HG02840 (cell line): ENCODE measurements at regions not wholly inside any gene's neighbourhood (a gene's known extent, or its start where the extent isn't known, plus 50 kb on each side); places are given as distances from the start of the nearest gene placed in this dataset.

Source experiments
- ATAC-seq: cut with Tn5 transposase; IDR thresholded peaks from one replicate; pipeline ENCODE4 v1.9.1; 2021; ENCODE audit warnings: mild to moderate bottlenecking, moderate library complexity, moderate number of reproducible peaks; ENCODE audit not compliant: unreplicated experiment, low FRiP score

DNA sequence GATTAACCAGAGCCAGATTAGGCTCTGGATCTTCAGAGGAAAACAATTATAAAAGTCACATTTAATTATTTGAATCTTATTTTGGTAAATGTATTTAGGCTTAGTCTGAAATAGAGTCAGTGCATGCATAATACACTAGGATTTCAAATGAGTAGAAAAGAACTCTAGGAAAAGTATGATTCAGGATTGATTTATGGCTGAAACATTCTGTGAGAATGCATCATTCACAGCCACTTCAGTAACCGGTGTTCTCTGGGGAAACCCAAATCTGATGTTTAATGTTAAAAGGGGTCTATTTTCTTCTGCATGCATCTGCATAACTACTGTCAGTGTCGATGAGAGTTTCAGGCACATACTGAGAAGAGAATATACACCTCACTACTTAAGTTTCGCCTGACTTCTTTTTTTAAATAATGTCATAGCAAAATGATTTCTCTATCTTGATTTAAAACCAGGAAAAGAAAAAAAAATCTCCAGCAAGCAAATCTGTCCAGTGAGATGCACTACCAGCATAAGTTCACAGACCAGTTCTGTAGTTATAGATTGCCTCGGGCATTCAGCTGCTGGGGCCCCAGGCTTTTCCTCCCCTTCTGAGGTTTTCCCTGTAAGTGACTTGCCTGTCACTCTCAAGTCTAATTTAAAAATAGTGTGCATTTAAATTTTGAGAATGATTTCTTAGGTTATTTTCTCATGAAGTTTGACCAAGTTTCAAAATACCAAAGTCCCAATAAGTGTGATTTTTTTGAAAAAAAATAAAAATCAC lies 501.5 kb downstream of the NR4A2 start:
- no peak for ATAC-seq

DNA sequence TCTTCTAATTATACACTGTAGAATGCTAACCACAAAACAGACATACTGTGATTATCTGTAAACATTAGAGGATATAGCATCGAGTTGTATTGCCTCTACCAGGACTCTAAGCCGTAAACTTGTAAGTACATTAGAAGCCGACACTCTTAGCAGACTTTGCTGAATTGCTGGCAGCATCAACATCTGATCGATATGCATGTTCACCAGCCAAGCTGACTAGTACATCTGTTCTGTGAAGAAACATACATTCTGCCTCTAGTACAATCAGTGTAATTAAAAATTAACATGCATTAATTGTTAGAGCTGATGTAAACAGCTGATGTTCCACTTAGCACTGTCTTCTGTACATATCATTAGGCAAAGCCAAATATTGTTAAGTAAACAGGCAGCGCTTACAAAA lies 502.2 kb downstream of the NR4A2 start:
- no peak for ATAC-seq

GRCh38 chr2:155825876-155826275 lies 506.6 kb downstream of the NR4A2 start:
- ATAC-seq = no peak

DNA sequence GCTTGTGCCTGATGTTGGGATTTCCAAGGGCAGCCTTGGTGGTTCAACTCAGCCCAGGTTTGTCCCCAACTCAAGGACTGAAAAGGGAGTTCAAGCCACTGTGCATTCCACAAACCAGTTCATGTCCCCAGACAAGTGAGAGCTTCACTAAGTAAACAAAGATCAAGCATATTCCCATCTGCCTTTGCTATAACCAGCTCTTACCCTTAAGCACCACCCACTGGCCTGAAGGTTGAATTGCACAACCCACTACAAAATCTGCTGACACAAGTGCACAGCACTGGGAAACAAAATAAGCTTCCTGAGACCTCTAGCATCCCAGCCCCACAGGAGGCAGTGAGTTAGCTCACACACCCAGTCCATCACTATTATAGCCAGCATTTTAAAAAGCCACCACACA lies 516.7 kb downstream of the NR4A2 start:
- ATAC-seq = no peak

DNA sequence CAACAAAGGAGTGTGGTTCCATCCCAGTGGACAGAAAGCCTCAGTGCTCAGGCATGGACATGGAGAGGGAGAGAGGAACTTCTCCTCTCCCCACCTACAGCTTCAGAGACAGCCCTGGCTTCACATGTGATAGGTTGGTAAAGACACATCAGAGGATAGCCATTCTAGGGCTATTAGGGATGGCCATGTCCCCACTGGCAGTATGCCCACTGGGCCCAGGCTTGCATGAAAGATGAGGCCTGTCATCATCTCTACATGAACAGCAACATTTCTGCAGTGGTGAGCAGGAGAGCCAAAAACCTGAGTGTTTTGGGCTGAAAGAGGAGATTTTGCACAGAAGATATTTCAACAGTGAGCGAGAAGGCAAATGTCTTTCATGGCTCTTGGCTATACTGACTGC lies 517.2 kb downstream of the NR4A2 start:
- ATAC-seq = no peak

DNA sequence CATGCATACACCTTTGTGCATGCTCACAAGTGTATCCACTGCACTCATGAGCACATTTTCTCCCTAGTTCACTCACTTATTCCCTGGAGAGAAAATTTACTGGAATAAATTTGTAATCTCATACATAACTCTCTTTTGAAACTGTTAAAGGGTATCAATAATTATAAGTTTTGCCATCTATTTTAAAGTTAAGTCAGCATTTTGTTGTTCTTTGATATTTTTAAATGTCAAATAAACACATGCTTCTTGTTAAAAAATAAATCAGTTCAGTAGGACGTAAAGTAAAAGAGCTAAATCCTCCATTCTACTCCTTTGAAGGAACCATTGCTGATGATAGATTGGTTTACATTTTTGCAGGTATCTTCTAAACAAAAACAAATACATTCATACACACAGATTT lies 522.1 kb downstream of the NR4A2 start:
- no peak for ATAC-seq

GRCh38 chr2:155802888-155803287 lies 529.6 kb downstream of the NR4A2 start:
- ATAC-seq = no peak

DNA sequence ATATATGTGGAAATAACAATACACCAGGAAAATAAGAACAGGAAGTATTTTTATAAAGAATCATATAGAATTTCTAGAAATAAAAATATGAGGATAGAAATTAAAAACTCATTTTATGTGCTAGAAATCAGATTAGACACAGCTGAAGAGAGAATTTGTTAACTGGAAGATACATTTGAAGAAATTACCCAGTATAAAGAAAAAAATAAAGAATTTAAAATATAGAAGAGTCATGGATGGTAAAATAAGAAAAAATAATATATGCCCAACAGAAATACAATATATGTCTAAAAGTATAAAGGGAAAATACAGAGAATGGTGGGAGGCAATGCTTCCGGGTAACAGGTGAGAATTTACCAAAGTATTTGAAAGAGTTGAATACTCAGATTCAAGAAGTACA lies 539.9 kb downstream of the NR4A2 start:
- no peak for ATAC-seq

DNA sequence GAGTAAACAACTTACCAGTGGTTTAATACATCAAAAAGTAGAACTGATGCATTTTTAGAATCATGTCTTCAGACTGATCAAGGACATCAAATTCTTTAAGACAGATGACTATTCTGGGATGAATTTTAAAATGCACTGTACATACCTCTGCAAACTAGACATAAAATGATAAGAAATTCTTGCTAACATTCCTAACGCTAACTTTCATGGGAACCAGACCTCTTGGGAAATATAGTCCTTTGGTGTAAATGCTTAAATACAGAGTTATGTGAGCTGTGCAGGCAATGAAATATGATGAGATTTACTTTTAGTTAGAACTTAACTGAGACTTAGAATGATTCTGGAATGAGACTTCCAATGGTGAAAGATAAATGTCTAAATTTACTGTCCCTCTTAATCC lies 562.0 kb downstream of the NR4A2 start:
- no peak for ATAC-seq

DNA sequence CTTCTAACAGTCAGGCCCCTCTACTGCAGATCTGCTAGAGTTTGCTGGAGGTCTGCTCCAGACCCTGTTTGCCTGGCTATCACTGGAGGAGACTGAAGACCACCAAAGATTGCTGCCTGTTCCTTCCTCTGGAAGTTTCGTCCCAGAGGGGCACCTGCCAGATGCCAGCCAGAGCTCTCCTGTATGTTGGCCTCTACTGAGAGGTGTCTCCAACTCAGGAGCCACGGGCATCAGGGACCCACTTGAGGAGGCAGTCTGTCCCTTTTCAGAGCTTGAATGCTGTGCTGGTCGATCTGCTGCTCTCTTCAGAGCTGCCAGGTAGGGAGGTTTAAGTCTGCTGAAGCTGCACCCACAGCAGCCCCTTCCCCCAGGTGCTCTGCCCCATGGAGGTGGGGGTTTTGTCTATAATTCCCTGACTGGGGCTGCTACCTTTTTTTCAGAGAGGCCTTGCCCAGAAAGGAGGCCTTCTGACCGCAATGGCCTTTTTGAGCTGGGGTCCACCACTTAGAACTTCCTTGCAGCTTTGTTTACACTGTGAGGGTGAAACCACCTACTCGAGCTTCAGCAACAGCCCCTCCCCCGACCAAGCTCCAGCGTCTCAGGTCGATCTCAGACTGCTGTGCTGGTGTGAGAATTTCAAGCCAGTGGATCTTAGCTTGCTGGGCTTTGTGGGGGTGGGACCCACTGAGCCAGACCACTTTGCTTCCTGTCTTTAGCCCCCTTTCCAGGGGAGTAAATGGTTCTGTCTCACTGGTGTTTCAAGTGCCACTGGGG lies 566.0 kb downstream of the NR4A2 start:
- ATAC-seq = no peak

DNA sequence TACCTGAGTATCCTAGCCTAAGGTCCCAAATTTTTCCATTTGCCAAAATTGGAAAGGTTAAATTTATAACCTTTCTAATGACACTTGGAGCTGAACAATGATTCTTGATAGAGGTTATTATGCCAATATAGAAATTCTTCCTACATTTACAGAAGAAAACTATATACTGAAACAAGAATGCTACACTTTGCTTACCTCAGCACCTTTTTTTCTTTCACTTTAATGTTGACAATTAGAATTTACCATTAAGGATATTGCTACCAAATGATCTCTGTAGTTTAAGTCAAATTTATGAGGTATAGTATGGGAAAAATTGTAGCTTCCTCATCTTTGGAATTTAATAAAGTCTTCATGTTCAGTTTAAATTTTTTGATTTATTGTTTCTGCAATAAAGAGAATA lies 577.0 kb downstream of the NR4A2 start:
- ATAC-seq = no peak

DNA sequence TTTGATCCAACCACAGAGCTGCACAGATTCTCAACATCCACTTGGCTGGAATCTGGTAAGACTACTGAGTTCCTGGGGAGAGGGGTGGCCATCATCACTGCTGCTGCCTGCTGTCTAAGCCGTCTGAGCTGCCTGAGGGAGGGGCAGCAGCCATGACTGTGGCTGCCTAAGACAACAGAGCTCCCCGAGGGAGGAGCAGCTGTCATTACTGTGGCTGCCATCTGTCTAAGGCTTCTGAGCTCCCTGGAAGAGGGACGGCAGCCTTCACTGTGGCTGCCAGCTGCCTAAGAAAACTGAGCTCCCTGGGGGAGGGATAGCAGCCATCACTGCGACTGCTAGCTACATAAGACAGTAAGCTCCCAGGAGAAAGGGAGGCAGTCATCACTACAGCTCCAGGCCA lies 584.4 kb downstream of the NR4A2 start:
- ATAC-seq = no peak

DNA sequence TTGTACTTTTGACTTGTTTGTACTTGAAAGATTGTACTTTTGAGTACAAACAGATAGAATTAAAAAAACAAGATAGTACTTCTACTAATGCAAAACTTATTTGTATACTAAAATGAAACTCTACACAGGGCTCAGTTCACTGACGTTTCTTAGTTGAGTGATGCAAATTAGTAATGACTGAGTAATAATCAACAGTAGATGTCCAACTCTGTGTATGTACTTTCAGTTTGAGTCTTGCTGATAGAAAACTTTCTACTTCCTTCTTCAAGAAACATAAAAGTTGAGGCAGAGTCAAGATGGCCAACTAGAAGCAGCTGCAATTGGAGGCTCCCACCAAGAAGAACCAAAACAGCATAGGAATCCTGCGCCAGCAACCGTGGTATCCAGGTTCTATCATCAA lies 585.0 kb downstream of the NR4A2 start:
- no peak for ATAC-seq

DNA sequence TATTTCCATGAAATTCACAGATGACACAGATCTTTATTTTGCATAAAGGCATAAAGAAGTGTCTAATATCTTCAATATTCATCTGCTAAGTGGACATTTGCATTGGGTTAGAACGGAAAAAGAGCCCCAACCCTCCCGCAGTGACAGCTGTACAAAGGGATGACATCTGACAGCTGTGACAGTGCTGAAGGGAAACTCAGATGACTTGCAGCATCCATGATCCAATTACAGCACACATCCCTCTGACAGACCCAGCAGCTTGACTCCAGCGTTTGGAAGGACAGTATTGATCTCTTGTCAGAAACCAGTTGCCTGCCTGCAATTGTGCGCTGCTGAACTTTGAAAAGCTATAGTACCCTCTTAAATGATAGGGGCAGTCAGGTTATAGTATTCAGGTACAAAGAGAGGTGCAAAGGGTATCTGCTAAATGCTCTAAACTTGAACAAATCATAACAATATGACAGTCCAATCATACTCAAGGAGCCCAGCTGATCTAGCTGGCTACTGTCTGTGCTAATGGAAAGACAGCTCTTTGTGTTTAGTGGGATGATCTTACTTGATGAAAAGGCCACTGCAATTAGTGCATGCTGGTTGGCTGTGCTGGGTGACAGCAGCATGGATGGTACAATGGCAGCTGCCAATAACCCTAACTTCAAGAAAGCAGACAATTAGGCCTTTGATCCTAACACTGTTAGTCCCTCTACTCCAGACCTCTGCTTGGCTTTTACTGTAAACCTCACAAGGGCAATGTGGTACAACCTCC lies 599.2 kb downstream of the NR4A2 start:
- no peak for ATAC-seq

DNA sequence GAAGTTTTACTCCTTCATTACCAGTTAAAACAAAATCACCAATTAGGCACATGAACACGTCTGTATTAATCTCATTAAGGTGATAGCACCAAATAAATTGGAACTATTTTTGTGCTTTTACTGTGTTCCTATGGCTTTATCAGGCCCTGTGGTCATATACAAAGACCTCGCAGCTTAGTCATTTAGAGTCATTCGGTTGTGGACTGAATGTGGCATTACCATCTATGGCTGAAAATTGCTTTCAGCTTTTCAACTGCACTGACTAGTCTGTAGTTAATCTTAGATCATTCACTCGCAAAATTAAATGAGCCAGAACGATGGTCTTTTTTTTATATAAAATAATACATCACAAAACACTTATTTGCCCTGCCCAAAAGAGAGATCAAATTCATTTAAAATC lies 601.7 kb downstream of the NR4A2 start:
- ATAC-seq = no peak

- no peak for ATAC-seq
Observed at GRCh38 chr2:155727187-155727895, 605.2 kb downstream of the NR4A2 start.

DNA sequence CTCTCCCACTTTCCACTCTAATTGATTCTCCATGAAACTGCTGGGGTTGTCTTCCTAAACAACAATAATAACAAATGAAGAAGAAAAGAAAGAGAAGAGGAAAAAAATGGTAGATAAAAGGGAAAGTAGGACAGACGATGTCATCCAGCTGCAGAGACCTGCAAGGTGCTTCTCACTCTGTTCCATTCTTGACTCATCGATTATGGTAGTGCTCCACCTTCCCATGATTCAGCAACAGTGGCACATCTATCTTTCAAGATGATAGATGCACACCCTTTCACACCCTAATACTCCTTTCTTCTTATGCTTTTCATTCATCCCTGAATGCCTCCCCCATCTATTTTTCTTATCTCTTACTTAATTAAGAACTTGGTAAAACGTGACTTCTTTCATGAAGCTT lies 610.2 kb downstream of the NR4A2 start:
- no peak for ATAC-seq

- ATAC-seq = no peak
Observed at GRCh38 chr2:155715705-155716104, 616.8 kb downstream of the NR4A2 start.

DNA sequence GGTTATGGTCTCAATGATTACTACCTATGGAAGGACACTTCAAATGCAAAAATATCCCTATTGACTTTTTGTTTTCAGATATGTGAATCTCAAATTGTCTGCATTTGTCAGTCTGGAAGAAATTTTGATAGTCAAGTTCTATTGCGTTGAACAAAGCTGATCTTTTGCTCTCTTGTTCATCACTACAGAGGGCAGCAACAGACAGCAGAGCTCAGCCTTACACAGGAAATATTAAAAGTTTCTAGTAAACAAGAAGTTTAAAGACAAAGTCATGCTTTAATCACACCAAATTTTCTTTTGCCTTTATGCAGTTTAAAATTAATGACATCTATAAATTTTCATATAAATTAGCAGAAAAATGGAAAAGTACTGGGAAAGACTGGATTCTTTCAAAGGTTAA lies 617.5 kb downstream of the NR4A2 start:
- ATAC-seq = no peak

GRCh38 chr2:155708071-155708470 lies 624.5 kb downstream of the NR4A2 start:
- no peak for ATAC-seq

DNA sequence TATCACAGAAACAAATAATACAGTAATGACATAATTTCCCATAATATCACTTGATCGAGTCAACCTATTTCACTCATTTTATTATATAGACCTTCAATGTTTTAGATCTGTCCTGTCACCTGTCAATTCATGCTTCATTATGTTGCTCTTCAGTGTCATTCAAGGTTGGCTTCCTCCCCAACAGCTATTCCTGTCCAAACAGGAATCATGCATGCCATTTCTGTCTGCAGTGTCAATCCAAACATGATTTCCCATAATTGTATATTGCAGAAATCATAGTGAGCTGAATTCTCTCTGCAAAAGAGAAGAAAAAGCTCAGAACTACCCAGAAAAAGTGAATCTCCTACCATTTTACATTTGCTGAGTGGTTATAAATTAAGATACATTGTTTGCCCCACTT lies 628.6 kb downstream of the NR4A2 start:
- no peak for ATAC-seq
